ENCODE measurements at regions not wholly inside any gene's neighbourhood (a gene's known extent, or its start where the extent isn't known, plus 50 kb on each side); places are given as distances from the start of the nearest gene placed in this dataset.

DNA sequence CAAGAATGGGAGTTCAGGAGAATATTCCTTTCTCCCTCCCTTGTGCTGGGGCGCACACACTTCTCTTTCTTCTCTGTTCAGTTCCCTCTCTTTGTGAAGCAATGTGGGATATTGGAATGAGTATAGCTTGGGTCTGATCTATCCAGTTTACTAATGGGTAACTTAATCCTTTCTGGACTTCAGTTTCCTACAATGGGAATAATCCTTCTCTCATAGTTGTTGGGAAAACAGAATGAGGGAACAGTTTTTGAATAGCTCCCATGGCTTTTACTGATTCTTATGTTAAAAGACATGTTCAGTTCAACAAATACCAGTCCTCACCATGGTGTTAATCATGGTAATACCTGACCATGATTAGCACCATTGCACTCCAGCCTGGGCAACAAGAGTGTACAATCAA lies 93.1 kb downstream of the ARL4C start:
- TF ChIP-seq CTCF (conservative IDR thresholded peaks at IDR 0.05; ENCODE audit: low read depth, low read length) (no peak), EZH2 (IDR thresholded peaks at IDR 0.05; ENCODE audit: borderline replicate concordance, low read depth, low read length, poor library complexity, severe bottlenecking) (no peak)
